NCI-H1092 (cell line): ENCODE measurements at regions not wholly inside any gene's neighbourhood (a gene's known extent, or its start where the extent isn't known, plus 50 kb on each side); places are given as distances from the start of the nearest gene placed in this dataset.

ENCODE experiments used
- DNase-seq: peaks from one replicate; lab custom pipeline; 2025; lab: John Stamatoyannopoulos, UW

GRCh38 chr1:82893712-82894470, 1093.2 kb downstream of the ADGRL2 start:
- no peak for DNase-seq

GRCh38 chr1:82880506-82880905, 1079.8 kb downstream of the ADGRL2 start:
- no peak for DNase-seq

- no peak for DNase-seq
Observed at GRCh38 chr1:82879701-82880305, 1079.1 kb downstream of the ADGRL2 start.

GRCh38 chr1:82875170-82875569, 1074.4 kb downstream of the ADGRL2 start:
- DNase-seq, result no peak

GRCh38 chr1:82874041-82874440, 1073.3 kb downstream of the ADGRL2 start:
- DNase-seq, result no peak

- DNase-seq, result no peak
Observed at GRCh38 chr1:82870332-82870731, 1069.6 kb downstream of the ADGRL2 start.

- DNase-seq, result no peak
Observed at GRCh38 chr1:82867781-82868180, 1067.0 kb downstream of the ADGRL2 start.

- no peak for DNase-seq
Observed at GRCh38 chr1:82861749-82862148, 1061.0 kb downstream of the ADGRL2 start.

- DNase-seq, result no peak
Observed at GRCh38 chr1:82858031-82858430, 1057.3 kb downstream of the ADGRL2 start.

- no peak for DNase-seq
Observed at GRCh38 chr1:82849460-82849859, 1048.7 kb downstream of the ADGRL2 start.

- no peak for DNase-seq
Observed at GRCh38 chr1:82848043-82848442, 1047.3 kb downstream of the ADGRL2 start.

- DNase-seq, result no peak
Observed at GRCh38 chr1:82845866-82846265, 1045.1 kb downstream of the ADGRL2 start.

GRCh38 chr1:82844911-82845827, 1044.4 kb downstream of the ADGRL2 start:
- DNase-seq, result no peak

- no peak for DNase-seq
Observed at GRCh38 chr1:82844447-82844846, 1043.7 kb downstream of the ADGRL2 start.

GRCh38 chr1:82843876-82844275, 1043.1 kb downstream of the ADGRL2 start:
- no peak for DNase-seq

GRCh38 chr1:82840192-82840591, 1039.5 kb downstream of the ADGRL2 start:
- no peak for DNase-seq

GRCh38 chr1:82837766-82838465, 1037.2 kb downstream of the ADGRL2 start:
- DNase-seq, result no peak

GRCh38 chr1:82836973-82837680, 1036.4 kb downstream of the ADGRL2 start:
- DNase-seq, result no peak

- no peak for DNase-seq
Observed at GRCh38 chr1:82836213-82836972, 1035.7 kb downstream of the ADGRL2 start.

- DNase-seq, result no peak
Observed at GRCh38 chr1:82830690-82831380, 1030.1 kb downstream of the ADGRL2 start.
